GM12872 (cell line): ENCODE measurements at regions not wholly inside any gene's neighbourhood (a gene's known extent, or its start where the extent isn't known, plus 50 kb on each side); places are given as distances from the start of the nearest gene placed in this dataset.

Experiments
- TF ChIP-seq, protein P1 (sequence below): IDR thresholded peaks from 3 replicates; pipeline ENCODE4 v1.5.1; 2011; ENCODE audit warnings: low read depth, mild to moderate bottlenecking, low read length, moderate library complexity; ENCODE audit not compliant: insufficient read depth

- TF ChIP-seq, protein P1, sequence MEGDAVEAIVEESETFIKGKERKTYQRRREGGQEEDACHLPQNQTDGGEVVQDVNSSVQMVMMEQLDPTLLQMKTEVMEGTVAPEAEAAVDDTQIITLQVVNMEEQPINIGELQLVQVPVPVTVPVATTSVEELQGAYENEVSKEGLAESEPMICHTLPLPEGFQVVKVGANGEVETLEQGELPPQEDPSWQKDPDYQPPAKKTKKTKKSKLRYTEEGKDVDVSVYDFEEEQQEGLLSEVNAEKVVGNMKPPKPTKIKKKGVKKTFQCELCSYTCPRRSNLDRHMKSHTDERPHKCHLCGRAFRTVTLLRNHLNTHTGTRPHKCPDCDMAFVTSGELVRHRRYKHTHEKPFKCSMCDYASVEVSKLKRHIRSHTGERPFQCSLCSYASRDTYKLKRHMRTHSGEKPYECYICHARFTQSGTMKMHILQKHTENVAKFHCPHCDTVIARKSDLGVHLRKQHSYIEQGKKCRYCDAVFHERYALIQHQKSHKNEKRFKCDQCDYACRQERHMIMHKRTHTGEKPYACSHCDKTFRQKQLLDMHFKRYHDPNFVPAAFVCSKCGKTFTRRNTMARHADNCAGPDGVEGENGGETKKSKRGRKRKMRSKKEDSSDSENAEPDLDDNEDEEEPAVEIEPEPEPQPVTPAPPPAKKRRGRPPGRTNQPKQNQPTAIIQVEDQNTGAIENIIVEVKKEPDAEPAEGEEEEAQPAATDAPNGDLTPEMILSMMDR, result no peak
Observed at GRCh38 chr2:183840061-183840584, 715.9 kb downstream of the NUP35 start.

DNA sequence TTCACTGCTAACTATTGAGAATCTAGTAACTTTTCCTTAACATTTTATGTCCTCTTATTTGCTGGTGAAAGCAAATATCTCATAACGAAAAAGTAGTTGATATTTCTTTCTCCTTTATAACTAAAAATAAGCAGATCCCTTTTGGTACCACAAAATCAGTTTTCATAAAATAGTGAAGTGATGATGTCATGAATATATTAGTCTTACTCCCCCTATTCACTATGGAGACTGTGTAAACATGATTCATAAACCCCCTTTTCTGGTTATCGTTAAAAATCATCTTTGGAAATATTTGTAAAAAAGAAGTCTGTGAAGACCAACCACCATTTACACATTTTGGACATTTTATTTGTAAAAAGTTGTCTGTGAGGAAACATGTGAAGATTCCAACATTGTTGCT, 734.9 kb downstream of the NUP35 start:
- TF ChIP-seq, protein P1, result no peak

DNA sequence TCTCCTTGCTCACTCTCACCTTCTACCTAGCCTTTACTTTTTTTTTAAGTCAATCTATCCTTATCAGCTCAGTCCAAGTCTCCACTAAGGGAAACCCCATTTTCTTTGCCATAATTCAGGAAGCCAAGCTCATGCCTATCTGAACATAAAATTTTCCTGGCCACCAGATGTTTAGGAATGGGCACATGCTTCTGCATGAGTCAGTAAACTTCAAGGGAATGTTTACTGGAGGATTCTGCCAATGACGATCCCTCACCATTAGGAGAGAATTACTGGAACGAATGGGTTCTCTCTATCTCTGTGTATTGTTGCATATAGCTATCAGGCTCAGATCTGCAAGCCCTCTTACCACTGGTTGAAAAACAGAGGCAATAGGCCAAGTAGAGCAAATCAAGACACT, 731.7 kb upstream of the ZNF804A start:
- TF ChIP-seq, protein P1, result no peak

DNA sequence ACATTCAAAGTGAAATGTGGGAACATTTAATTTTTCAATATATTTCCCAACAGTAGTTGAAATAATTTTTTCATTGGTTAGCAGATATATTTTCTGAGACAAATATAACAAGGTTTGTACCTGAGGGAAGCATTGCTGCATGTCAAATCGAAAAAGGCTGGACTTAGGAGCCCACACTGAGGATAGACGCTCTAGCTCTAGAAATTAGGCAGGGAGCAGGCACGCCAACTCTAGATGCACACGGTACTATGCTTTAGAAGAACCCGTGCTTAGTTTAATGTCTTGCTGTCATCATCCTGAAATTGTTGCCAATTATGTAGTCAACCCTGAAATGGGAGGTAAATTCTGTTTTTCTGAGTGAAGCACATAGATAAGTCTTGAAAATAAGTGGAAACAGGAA, 731.1 kb upstream of the ZNF804A start:
- TF ChIP-seq, protein P1, result no peak

DNA sequence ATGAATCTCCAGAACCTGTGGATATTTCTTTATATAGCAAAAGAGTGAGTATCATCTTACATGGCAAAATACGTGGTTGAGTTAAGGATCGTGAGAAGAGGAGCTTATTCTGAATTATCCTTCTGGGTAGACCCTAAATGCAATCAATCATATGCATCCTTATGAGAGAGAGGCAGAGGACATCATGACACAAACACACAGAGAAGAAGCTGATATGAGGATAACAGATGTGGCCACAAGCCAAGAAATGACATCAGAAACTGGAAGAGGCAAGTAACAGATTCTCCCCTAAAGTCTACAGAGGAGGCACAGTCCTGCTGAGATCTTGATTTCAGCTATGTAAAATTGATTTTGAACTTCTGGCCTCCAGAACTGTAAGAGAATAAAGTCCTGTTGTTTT, 730.2 kb upstream of the ZNF804A start:
- TF ChIP-seq, protein P1, result no peak

- TF ChIP-seq, protein P1, result no peak
Observed at GRCh38 chr2:183868707-183869106, 729.6 kb upstream of the ZNF804A start.

- TF ChIP-seq, protein P1, result no peak
Observed at GRCh38 chr2:183872131-183872530, 726.2 kb upstream of the ZNF804A start.
